Lower lobe of right lung (tissue), 2 donors: ENCODE measurements at regions not wholly inside any gene's neighbourhood (a gene's known extent, or its start where the extent isn't known, plus 50 kb on each side); places are given as distances from the start of the nearest gene placed in this dataset.

Experiments
- ATAC-seq, 2 donors: fragments of 200-7000 bp; cut with Tn5 transposase; one replicate each; pipeline ENCODE4 v1.9.1; 2020 to 2022; ENCODE audit warnings: mild to moderate bottlenecking in 2 of 2, moderate library complexity in 2 of 2
- DNase-seq: peaks from one replicate; pipeline ENCODE4 v3.0.0-alpha.2; 2020
- H3K27ac ChIP-seq: fragments of 200-600 bp; one replicate; pipeline ENCODE4 v1.8.0; 2022
- H3K27me3 ChIP-seq: fragments of 200-600 bp; one replicate; pipeline ENCODE4 v1.8.0; 2022; ENCODE audit warnings: low read depth
- H3K36me3 ChIP-seq: fragments of 200-600 bp; one replicate; pipeline ENCODE4 v1.8.0; 2022; ENCODE audit warnings: mild to moderate bottlenecking
- H3K4me1 ChIP-seq: fragments of 200-600 bp; one replicate; pipeline ENCODE4 v1.8.0; 2022
- H3K4me3 ChIP-seq: fragments of 200-600 bp; one replicate; pipeline ENCODE4 v1.8.0; 2022; ENCODE audit warnings: mild to moderate bottlenecking
- H3K9me3 ChIP-seq: fragments of 200-600 bp; one replicate; pipeline ENCODE4 v1.8.0; 2022
- intact Hi-C: fragments of 100-400 bp; cut with DNase I; formaldehyde crosslinking; loops from one replicate; pipeline ENCODE4 v1.11.0; 2022
- TF ChIP-seq, protein P1 (sequence below): fragments of 200-600 bp; IDR thresholded peaks from one replicate; pipeline ENCODE4 v1.8.0; 2022; ENCODE audit warnings: antibody characterized with exemption, mild to moderate bottlenecking
- donor health status: DM: no; HTN: yes; CAD: no; lungs with severe emphysema.

DNA sequence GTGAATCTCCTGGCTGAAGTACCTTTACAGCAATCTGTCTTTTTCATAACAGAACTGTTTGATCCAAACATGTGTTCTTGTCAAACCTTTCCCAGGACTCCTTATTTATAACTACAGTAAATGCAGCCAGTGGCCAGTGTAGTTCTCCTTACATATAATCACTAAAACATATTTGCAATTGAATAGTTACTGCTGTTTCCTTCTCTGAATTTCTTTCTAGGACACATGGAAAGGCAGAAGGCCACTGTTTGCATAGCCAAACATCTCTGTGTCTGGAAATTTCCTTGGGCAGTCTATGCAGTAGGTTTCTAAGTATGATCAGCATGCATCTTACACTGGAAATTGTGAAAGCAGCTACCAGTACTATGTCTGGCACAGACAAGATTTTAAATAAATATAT is 57.4 kb upstream of the COL3A1 start:
- H3K4me1 ChIP-seq = no peaks in the 10 kb centered on the region

DNA sequence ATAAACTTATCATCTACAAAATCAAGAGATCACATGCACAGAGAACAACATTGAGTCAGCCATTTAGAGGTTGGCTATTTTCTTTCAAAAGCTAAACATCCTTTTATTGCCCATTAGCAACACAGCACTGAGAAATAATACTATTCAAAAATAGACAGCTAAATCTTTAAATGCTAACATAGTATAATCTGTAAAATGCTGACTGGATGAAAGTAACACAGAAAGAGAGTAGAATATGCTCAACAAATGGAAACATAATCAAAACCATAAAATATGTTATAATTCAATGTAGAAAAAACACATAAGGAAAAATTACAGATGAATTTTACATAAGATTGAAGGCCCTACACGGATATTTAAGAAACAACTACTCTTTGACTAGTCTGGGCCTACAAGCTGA is 56.5 kb upstream of the COL3A1 start:
- H3K27ac ChIP-seq = no peak overlapping the region
- no peaks in the 10 kb centered on the region for H3K36me3 ChIP-seq
- no peaks in the 10 kb centered on the region for H3K4me1 ChIP-seq
- intact Hi-C loops = no loop called here
- no peak overlapping the region for H3K4me3 ChIP-seq
- DNase-seq (no peak), ATAC-seq (no peak)
- no peaks in the 10 kb centered on the region for H3K27me3 ChIP-seq
- TF ChIP-seq, protein P1, sequence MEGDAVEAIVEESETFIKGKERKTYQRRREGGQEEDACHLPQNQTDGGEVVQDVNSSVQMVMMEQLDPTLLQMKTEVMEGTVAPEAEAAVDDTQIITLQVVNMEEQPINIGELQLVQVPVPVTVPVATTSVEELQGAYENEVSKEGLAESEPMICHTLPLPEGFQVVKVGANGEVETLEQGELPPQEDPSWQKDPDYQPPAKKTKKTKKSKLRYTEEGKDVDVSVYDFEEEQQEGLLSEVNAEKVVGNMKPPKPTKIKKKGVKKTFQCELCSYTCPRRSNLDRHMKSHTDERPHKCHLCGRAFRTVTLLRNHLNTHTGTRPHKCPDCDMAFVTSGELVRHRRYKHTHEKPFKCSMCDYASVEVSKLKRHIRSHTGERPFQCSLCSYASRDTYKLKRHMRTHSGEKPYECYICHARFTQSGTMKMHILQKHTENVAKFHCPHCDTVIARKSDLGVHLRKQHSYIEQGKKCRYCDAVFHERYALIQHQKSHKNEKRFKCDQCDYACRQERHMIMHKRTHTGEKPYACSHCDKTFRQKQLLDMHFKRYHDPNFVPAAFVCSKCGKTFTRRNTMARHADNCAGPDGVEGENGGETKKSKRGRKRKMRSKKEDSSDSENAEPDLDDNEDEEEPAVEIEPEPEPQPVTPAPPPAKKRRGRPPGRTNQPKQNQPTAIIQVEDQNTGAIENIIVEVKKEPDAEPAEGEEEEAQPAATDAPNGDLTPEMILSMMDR = no peak
- no peaks in the 10 kb centered on the region for H3K9me3 ChIP-seq

More for the DNA sequence above, 57.4 kb upstream of the COL3A1 start:
- no peaks in the 10 kb centered on the region for H3K9me3 ChIP-seq
- intact Hi-C loops = no loop called here
- H3K27me3 ChIP-seq = no peaks in the 10 kb centered on the region
- TF ChIP-seq, protein P1 = no peak
- DNase-seq = no peak
- no peaks in the 10 kb centered on the region for H3K36me3 ChIP-seq
- no peak overlapping the region for H3K4me3 ChIP-seq
- no peak overlapping the region for H3K27ac ChIP-seq
- ATAC-seq = no peak

DNA sequence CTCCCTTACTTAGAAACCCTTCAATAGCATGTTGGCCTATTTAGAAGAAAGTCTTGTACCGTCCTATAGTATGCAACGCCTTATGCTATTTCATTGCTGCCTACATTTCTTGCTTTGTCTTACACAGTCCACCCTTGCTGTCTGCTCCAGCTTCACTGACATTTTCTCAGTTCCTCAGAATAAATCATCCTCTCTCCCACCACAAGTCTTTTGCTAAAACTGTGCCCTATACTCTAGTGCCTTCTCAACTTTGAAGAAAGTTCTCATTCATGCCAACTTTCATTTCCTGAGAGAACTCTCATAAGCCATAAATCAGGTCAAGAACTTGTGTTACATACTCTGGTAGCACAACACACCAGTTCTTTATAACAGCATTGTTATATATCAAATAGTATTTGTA is 54.3 kb upstream of the COL3A1 start:
- Histone ChIP-seq H3K4me1 (no peaks in the 10 kb centered on the region), H3K4me3 (no peak overlapping the region), H3K27ac (no peak overlapping the region), H3K9me3 (no peaks in the 10 kb centered on the region), H3K36me3 (no peaks in the 10 kb centered on the region), H3K27me3 (no peaks in the 10 kb centered on the region)
- intact Hi-C loops = no loop called here
- ATAC-seq (no peak), DNase-seq (no peak)
- TF ChIP-seq, protein P1 = no peak

DNA sequence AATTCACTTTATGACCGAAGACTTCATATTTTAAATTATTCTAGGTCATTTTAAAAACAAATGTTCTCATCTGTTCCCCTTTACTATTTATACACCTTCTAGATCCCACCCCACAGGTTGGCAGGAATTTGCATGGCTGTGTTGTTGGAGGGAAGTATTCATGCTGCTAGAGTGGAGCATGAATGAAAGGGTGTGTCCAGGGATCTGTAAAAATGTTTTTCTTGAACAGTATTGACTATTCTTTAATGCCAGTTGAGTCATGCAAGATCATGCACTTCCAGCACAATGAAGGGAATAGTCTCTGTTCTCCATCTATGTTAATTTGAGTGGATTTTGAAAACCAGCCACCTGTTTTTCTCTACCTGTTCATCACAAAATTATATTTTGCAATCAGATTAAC is 52.0 kb upstream of the COL3A1 start:
- no peaks in the 10 kb centered on the region for H3K27me3 ChIP-seq
- TF ChIP-seq, protein P1 = no peak
- no peaks in the 10 kb centered on the region for H3K36me3 ChIP-seq
- H3K4me1 ChIP-seq = no peaks in the 10 kb centered on the region
- ATAC-seq (no peak), DNase-seq (no peak)
- no peaks in the 10 kb centered on the region for H3K9me3 ChIP-seq
- H3K27ac ChIP-seq = no peak overlapping the region
- no peak overlapping the region for H3K4me3 ChIP-seq
- intact Hi-C loops = no loop called here
